A673 (cell line): ENCODE measurements at regions not wholly inside any gene's neighbourhood (a gene's known extent, or its start where the extent isn't known, plus 50 kb on each side); places are given as distances from the start of the nearest gene placed in this dataset.
A peak's percentile ranks its signal among the peaks of the same experiment; 100 is the strongest.

Experiments
- BruUV-seq: library from RNA; stranded (reverse); fragments of 400-500 nt; replicated peaks from 2 replicates; lab custom pipeline; 2021; lab: Mats Ljungman, UMichigan
- CTCF ChIA-PET: fragments of 300-600 bp; sonication (Branson Sonifier 250); formaldehyde crosslinking; loops from one replicate; lab custom pipeline; 2022; ENCODE audit warnings: antibody characterized with exemption; lab: Charles Lee
- POLR2A ChIA-PET: fragments of 300-600 bp; sonication (Branson Sonifier 250); formaldehyde crosslinking; loops from one replicate; lab custom pipeline; 2022; ENCODE audit warnings: antibody characterized with exemption; ENCODE audit not compliant: low non-redundant PET; lab: Charles Lee
- DNase-seq: peaks from one replicate; pipeline ENCODE4 v3.0.0-alpha.2; 2015; ENCODE audit warnings: low spot score
- H3K27ac ChIP-seq: fragments of 200-600 bp; sonication (generic); 2 replicates; pipeline ENCODE4 v1.5.1; 2016; ENCODE audit warnings: mixed run types, low read depth, mild to moderate bottlenecking, mixed read lengths, antibody characterized with exemption, low read length; ENCODE audit not compliant: poor library complexity, severe bottlenecking
- H3K27me3 ChIP-seq: fragments of 200-600 bp; sonication (generic); replicated peaks from 2 replicates; pipeline ENCODE4 v1.6.1; 2017; ENCODE audit warnings: mixed run types, low read depth, mild to moderate bottlenecking, mixed read lengths, antibody characterized with exemption, low read length; ENCODE audit not compliant: insufficient read depth, poor library complexity
- H3K36me3 ChIP-seq: fragments of 200-600 bp; sonication (generic); 2 replicates; pipeline ENCODE4 v1.6.1; 2016; ENCODE audit warnings: mixed run types, mild to moderate bottlenecking, mixed read lengths, antibody characterized with exemption, low read length; ENCODE audit not compliant: insufficient read depth, poor library complexity, severe bottlenecking
- H3K4me1 ChIP-seq: fragments of 200-600 bp; sonication (generic); 2 replicates; pipeline ENCODE4 v1.6.1; 2017; ENCODE audit warnings: mixed run types, mild to moderate bottlenecking, mixed read lengths, antibody characterized with exemption, low read length; ENCODE audit not compliant: insufficient read depth, poor library complexity, severe bottlenecking
- H3K4me3 ChIP-seq: fragments of 200-600 bp; sonication (generic); 2 replicates; pipeline ENCODE4 v1.5.1; 2016; ENCODE audit warnings: low read depth, mixed run types, mild to moderate bottlenecking, mixed read lengths, low read length; ENCODE audit not compliant: poor library complexity, severe bottlenecking
- H3K9me3 ChIP-seq: fragments of 200-600 bp; sonication (generic); 2 replicates; pipeline ENCODE4 v1.6.1; 2016; ENCODE audit warnings: mixed run types, low read depth, mild to moderate bottlenecking, mixed read lengths, antibody characterized with exemption, low read length; ENCODE audit not compliant: poor library complexity, severe bottlenecking
- CTCF ChIP-seq: fragments of 300-800, 200-600 bp; sonication (generic); conservative IDR thresholded peaks from 2 replicates; pipeline ENCODE4 v1.5.1; 2017; ENCODE audit warnings: low read depth, mild to moderate bottlenecking, antibody characterized with exemption, low read length, moderate library complexity, mixed read lengths
- EZH2 ChIP-seq: fragments of 200-600 bp; sonication (generic); IDR thresholded peaks from 2 replicates; pipeline ENCODE4 v1.6.1; 2017; ENCODE audit warnings: borderline replicate concordance, low read depth, mild to moderate bottlenecking, mixed read lengths, antibody characterized with exemption, low read length; ENCODE audit not compliant: poor library complexity, severe bottlenecking
- intact Hi-C: fragments of 100-400 bp; cut with micrococcal nuclease; formaldehyde crosslinking; loops from one replicate; pipeline ENCODE4 v1.10.0; 2022; ENCODE audit not compliant: unreplicated experiment

GRCh38 chr15:96838081-96838480 is 507.6 kb downstream of the NR2F2 start:
- ChIA-PET POLR2A (interaction anchor here (0.5 to 1.5 kb wide), 8 partner anchors 147 to 507 kb away, joined by 3 to 13 read pairs (median 6); partner anchors contain the start of gene NR2F2), CTCF (interaction anchor here (0.7 to 2.1 kb wide), 7 partner anchors 53 to 918 kb away, joined by 3 to 15 read pairs (median 7); no protein-coding TSS in a partner anchor)
- H3K27ac ChIP-seq = peak overlapping the region; percentile 99
- H3K27me3 ChIP-seq = no peaks in the 10 kb centered on the region
- peaks cover 36% of the 10 kb centered on the region for H3K4me1 ChIP-seq
- H3K9me3 ChIP-seq = peaks cover 32% of the 10 kb centered on the region
- no peaks in the 10 kb centered on the region for H3K36me3 ChIP-seq
- TF ChIP-seq CTCF (no peak), EZH2 (no peak)
- peak; percentile 95 for DNase-seq
- TSS peak; percentile 99 for BruUV-seq
- H3K4me3 ChIP-seq = no peak overlapping the region
- intact Hi-C loops = loop anchor here (1.0 to 10.0 kb wide), 5 partner anchors 231 to 1581 kb away; no protein-coding TSS in a partner anchor

DNA sequence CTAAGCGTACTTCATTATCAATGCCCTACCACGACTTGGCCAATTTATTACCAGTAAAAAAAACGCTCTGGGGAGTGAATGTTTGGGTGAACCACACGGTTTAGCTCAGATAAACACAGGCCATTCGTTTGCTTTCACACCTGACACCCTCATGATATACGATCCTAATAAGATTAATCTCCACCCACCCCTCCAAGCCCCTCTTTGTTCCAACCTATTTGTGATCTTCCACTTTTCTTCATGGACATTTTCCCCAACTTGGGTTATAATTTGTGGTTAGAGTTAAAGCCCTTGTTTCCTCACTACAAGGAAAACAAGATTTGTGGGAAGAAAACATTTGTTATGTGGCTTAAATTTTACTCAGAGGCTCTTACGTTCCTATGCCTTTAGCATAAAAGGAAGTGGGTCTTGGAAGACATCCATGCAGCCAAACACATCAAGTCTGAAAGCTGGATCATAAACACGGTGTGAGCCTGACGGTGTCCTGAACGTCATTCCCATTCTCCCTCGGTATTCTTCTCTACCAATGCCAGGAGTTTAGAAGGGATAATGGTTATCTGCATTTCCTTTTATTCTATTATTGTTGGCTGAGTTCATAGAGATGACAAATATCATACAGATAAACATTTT is 518.9 kb downstream of the NR2F2 start:
- intact Hi-C loops = no loop called here
- ChIA-PET CTCF (interaction anchor here (1.0 kb wide), 1 partner anchor 12 kb away, joined by 3 read pairs; no protein-coding TSS in a partner anchor), POLR2A (no interaction called here)
- Histone ChIP-seq H3K36me3 (no peaks in the 10 kb centered on the region), H3K4me3 (no peak overlapping the region), H3K4me1 (peaks cover 15% of the 10 kb centered on the region), H3K27me3 (no peaks in the 10 kb centered on the region), H3K9me3 (peaks cover 4% of the 10 kb centered on the region), H3K27ac (peak overlapping the region; percentile 60)
- no peak for TF ChIP-seq EZH2
- no peak for TF ChIP-seq CTCF
- DNase-seq = peak; percentile 42
- BruUV-seq = no TSS peak

- ChIA-PET CTCF (no interaction called here), POLR2A (no interaction called here)
- H3K36me3 ChIP-seq = no peaks in the 10 kb centered on the region
- BruUV-seq = no TSS peak
- intact Hi-C loops = no loop called here
- DNase-seq = no peak
- H3K4me3 ChIP-seq = no peak overlapping the region
- no peak overlapping the region for H3K27ac ChIP-seq
- peaks cover 15% of the 10 kb centered on the region for H3K4me1 ChIP-seq
- TF ChIP-seq EZH2 = no peak
- no peak for TF ChIP-seq CTCF
- no peaks in the 10 kb centered on the region for H3K9me3 ChIP-seq
- no peaks in the 10 kb centered on the region for H3K27me3 ChIP-seq
These were observed 521.1 kb downstream of the NR2F2 start for GRCh38 chr15:96851613-96852012.
